Right lobe of liver (tissue), 4 donors: ENCODE measurements at regions not wholly inside any gene's neighbourhood (a gene's known extent, or its start where the extent isn't known, plus 50 kb on each side); places are given as distances from the start of the nearest gene placed in this dataset.

Experiments
- CTCF ChIP-seq, 4 donors: fragments of 200-600 bp in 3 of 4; fragments of 450-650 bp in 1 of 4; IDR thresholded peaks; one replicate each; pipeline versions ENCODE4 v1.5.1 to v1.8.0; 2016 to 2022; ENCODE audit warnings: antibody characterized with exemption in 4 of 4, mild to moderate bottlenecking in 2 of 4
- POLR2A ChIP-seq: fragments of 450-650 bp; IDR thresholded peaks from one replicate; pipeline ENCODE4 v1.6.1; 2017; ENCODE audit warnings: antibody characterized with exemption, mild to moderate bottlenecking
- donor health status: DM: no; HTN: no; CAD: no.
- donor health status: DM: no; HTN: no; CAD: no.
- donor health status: DM: no; HTN: yes; CAD: no.

GRCh38 chr22:48799227-48799970 lies 1028.3 kb downstream of the BRD1 start:
- TF ChIP-seq CTCF (IDR thresholded peaks at IDR 0.05) (no peak), POLR2A (no peak)
